ENCODE measurements at regions not wholly inside any gene's neighbourhood (a gene's known extent, or its start where the extent isn't known, plus 50 kb on each side); places are given as distances from the start of the nearest gene placed in this dataset.
"Not testable (repeated sequence)": the region's sequence is repeated elsewhere in the genome, so short reads cannot be mapped to it uniquely, and the experiment has no call there.

DNA sequence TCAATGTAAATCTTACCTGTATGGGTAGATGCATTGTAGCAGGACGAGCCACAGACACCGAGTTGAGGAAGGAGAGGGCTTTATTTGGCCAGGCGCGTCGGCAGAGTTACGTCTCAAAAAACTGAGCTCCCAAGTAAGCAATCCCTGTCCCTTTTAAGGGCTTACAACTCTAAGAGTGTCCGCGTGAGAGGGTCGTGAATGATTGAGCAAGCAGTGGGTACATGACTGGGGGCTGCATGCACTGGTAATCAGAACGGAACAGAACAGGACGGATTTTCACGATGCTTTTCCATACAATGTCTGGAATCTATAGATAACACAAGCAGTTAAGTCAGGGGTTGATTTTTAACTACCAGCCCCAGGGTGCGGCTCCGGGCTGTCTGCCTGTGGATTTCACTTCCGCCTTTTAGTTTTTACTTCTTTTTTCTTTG, 524.9 kb upstream of the HTR2C start:
- no peak overlapping the region for H3K4me3 ChIP-seq (replicated peaks; ENCODE audit: insufficient read depth, low read length)

DNA sequence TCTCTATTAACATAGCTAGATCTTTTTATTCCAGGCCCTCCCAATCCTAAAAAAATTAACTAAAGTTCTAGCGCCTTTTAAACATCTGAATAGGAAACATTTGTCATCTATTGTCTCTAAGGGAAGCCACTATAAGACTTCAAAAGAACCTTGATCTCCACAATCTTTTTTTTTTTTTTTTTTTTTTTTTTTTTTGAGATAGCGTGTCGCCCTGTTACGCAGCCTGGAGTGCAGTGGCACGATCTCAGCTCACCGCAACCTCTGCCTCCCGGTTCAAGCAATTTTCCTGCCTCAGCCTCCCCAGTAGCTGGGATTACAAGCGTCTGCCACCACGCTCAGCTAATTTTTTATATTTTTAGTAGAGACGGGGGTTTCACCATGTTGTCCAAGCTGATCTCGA, 526.5 kb upstream of the HTR2C start:
- not testable (repeated sequence) for H3K4me3 ChIP-seq (replicated peaks; ENCODE audit: insufficient read depth, low read length); H3K27ac ChIP-seq (replicated peaks); DNase-seq (ENCODE audit: low read depth in 1 of 2, low spot score in 1 of 2); H3K27me3 ChIP-seq (ENCODE audit: insufficient read depth, poor library complexity, severe bottlenecking)

More for the DNA sequence above, 524.9 kb upstream of the HTR2C start:
- H3K27me3 ChIP-seq (ENCODE audit: insufficient read depth, poor library complexity, severe bottlenecking), result no peaks in the 10 kb centered on the region
- TF ChIP-seq, protein P1, sequence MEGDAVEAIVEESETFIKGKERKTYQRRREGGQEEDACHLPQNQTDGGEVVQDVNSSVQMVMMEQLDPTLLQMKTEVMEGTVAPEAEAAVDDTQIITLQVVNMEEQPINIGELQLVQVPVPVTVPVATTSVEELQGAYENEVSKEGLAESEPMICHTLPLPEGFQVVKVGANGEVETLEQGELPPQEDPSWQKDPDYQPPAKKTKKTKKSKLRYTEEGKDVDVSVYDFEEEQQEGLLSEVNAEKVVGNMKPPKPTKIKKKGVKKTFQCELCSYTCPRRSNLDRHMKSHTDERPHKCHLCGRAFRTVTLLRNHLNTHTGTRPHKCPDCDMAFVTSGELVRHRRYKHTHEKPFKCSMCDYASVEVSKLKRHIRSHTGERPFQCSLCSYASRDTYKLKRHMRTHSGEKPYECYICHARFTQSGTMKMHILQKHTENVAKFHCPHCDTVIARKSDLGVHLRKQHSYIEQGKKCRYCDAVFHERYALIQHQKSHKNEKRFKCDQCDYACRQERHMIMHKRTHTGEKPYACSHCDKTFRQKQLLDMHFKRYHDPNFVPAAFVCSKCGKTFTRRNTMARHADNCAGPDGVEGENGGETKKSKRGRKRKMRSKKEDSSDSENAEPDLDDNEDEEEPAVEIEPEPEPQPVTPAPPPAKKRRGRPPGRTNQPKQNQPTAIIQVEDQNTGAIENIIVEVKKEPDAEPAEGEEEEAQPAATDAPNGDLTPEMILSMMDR (IDR thresholded peaks at IDR 0.05; ENCODE audit: insufficient read depth, low read length), result no peak
- no peak for TF ChIP-seq GABPA (IDR thresholded peaks at IDR 0.05; ENCODE audit: low read depth)
- TF ChIP-seq SPI1 (IDR thresholded peaks at IDR 0.05; ENCODE audit: borderline replicate concordance, low read depth), result no peak
- TF ChIP-seq POLR2AphosphoS5 (IDR thresholded peaks at IDR 0.05; ENCODE audit: low read depth), result no peak
- DNase-seq (ENCODE audit: low read depth in 1 of 2, low spot score in 1 of 2), result no peak
- H3K27ac ChIP-seq (replicated peaks), result no peak overlapping the region

DNA sequence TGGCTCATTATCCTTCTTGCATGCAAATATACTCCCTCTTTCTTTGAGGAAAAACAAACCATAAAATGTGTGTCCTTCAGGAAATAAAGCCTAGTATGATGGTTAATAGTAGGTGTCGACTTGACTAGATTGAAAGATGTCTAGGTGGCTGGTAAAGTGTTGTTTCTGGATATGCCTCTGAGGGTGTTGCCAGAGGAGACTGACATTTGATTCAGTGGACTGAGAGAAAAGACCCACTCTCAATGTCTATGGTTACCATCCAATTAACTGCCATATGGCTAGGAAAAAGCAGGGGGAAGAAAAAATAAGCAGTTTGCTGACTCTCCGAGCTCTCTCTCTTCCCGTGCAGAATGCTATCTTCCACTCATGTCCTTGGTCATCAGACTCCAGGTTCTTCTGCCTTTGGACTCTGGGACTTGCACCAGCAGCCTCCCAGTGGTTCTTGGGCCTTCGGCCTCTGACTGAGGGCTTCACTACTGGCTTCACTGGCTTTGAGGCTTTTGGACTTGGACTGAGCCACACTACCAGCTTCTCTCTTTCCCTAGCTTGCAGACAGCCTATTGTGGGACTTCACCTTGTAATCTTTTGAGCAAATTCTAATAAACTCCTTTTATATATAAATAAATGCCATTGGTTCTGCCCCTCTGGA, 532.1 kb upstream of the HTR2C start:
- Histone ChIP-seq H3K4me3 (replicated peaks; ENCODE audit: insufficient read depth, low read length) (no peak overlapping the region), H3K27ac (replicated peaks) (no peak overlapping the region), H3K27me3 (ENCODE audit: insufficient read depth, poor library complexity, severe bottlenecking) (no peaks in the 10 kb centered on the region)
- TF ChIP-seq SPI1 (IDR thresholded peaks at IDR 0.05; ENCODE audit: borderline replicate concordance, low read depth), result no peak
- no peak for TF ChIP-seq GABPA (IDR thresholded peaks at IDR 0.05; ENCODE audit: low read depth)
- TF ChIP-seq POLR2AphosphoS5 (IDR thresholded peaks at IDR 0.05; ENCODE audit: low read depth), result no peak
- TF ChIP-seq, protein P1 (IDR thresholded peaks at IDR 0.05; ENCODE audit: insufficient read depth, low read length), result no peak
- TF ChIP-seq, protein P2, sequence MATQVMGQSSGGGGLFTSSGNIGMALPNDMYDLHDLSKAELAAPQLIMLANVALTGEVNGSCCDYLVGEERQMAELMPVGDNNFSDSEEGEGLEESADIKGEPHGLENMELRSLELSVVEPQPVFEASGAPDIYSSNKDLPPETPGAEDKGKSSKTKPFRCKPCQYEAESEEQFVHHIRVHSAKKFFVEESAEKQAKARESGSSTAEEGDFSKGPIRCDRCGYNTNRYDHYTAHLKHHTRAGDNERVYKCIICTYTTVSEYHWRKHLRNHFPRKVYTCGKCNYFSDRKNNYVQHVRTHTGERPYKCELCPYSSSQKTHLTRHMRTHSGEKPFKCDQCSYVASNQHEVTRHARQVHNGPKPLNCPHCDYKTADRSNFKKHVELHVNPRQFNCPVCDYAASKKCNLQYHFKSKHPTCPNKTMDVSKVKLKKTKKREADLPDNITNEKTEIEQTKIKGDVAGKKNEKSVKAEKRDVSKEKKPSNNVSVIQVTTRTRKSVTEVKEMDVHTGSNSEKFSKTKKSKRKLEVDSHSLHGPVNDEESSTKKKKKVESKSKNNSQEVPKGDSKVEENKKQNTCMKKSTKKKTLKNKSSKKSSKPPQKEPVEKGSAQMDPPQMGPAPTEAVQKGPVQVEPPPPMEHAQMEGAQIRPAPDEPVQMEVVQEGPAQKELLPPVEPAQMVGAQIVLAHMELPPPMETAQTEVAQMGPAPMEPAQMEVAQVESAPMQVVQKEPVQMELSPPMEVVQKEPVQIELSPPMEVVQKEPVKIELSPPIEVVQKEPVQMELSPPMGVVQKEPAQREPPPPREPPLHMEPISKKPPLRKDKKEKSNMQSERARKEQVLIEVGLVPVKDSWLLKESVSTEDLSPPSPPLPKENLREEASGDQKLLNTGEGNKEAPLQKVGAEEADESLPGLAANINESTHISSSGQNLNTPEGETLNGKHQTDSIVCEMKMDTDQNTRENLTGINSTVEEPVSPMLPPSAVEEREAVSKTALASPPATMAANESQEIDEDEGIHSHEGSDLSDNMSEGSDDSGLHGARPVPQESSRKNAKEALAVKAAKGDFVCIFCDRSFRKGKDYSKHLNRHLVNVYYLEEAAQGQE (IDR thresholded peaks at IDR 0.05; ENCODE audit: insufficient replicate concordance, low read depth), result no peak
- DNase-seq (ENCODE audit: low read depth in 1 of 2, low spot score in 1 of 2), result no peak

DNA sequence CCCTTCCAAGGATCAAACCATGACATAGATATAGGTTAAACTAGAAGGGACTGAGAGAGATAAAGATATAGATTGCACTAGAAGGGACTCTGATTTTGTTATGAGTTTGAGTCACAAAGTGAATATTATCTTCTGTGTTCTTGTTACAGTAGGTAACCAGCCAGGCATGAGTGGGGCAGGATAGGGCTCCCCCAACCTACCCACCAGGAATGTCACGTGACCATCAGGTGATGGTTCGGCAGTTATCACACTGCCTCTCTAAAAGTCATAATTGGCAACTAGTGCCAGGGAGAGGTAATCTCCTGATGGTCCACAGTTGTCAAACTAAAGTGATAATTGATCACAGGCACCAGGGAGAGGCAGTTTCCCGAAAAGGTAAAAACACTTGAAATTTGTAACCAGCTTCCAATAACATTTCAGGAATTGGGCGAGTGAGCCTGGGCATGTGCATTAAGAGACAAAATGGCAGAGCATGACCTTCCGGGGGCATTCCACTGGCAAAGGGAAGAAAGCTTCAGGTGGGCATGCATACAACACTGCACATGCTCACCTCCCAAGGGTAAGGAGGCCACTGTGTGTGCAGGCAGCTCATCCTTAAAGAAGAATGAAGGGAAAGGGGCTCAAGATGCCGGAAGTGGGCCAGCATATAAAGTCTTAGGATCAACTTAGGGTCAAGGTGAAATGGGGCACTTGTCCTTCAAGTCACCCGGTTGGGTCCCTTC, 533.6 kb upstream of the HTR2C start:
- no peak for DNase-seq (ENCODE audit: low read depth in 1 of 2, low spot score in 1 of 2)
- Histone ChIP-seq H3K4me3 (replicated peaks; ENCODE audit: insufficient read depth, low read length) (no peak overlapping the region), H3K27ac (replicated peaks) (no peak overlapping the region), H3K27me3 (ENCODE audit: insufficient read depth, poor library complexity, severe bottlenecking) (no peaks in the 10 kb centered on the region)
- TF ChIP-seq, protein P2 (IDR thresholded peaks at IDR 0.05; ENCODE audit: insufficient replicate concordance, low read depth), result no peak
- TF ChIP-seq GABPA (IDR thresholded peaks at IDR 0.05; ENCODE audit: low read depth) (no peak), POLR2AphosphoS5 (IDR thresholded peaks at IDR 0.05; ENCODE audit: low read depth) (no peak), SPI1 (IDR thresholded peaks at IDR 0.05; ENCODE audit: borderline replicate concordance, low read depth) (no peak)
- TF ChIP-seq, protein P1 (IDR thresholded peaks at IDR 0.05; ENCODE audit: insufficient read depth, low read length), result no peak
